Glomerular visceral epithelial cell (primary cell): ENCODE measurements at regions not wholly inside any gene's neighbourhood (a gene's known extent, or its start where the extent isn't known, plus 50 kb on each side); places are given as distances from the start of the nearest gene placed in this dataset.
A peak's percentile ranks its signal among the peaks of the same experiment; 100 is the strongest.

Source experiments
- DNase-seq: peaks from one replicate; pipeline ENCODE4 v3.0.0-alpha.2; 2016; ENCODE audit errors: extremely low spot score

GRCh38 chr9:135340143-135340655, 139.4 kb upstream of the PPP1R26 start:
- no peak for DNase-seq

DNA sequence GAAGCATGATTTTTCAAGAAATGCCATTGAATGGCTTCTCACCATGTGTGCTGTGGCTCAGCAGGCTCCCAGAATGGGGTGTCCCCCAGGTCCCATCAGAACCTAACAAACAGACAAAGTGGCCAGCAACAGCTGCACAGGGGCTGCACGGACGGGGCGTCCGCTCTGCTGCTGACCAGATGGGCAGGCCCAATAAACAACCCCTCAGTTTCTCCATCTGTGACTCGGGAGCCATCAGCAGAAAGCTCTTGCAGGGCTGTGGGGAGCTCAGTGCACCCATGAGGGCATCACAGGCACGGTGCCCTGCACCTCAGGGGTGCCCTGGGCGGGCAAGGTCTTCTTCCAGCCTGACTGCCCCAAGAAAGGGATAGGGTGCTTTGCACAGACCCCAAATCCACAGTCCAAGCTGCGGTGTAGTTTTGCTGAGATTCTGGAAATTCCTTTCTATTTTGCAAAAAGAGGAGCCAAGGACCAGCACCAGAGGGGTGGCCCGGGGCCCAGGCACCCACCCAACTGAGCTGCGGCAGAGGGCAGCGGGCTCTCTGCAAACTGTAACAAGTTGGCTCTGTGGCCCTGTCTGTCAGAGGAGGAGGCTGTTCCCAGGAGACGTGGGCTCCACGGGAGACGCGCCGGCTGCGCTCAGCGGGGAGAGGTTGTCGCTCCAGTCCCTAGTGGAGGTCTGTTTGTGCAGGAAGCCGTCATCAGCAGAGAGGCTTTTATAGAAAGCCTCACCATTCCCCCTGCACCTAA, 138.7 kb upstream of the PPP1R26 start:
- no peak for DNase-seq

GRCh38 chr9:135341612-135342169, 137.9 kb upstream of the PPP1R26 start:
- DNase-seq, result no peak

- no peak for DNase-seq
Observed at GRCh38 chr9:135342206-135343130, 137.1 kb upstream of the PPP1R26 start.

- no peak for DNase-seq
Observed at GRCh38 chr9:135343136-135343535, 136.4 kb upstream of the PPP1R26 start.

- peak; percentile 7 for DNase-seq
Observed at GRCh38 chr9:135343837-135344522, 135.6 kb upstream of the PPP1R26 start.

GRCh38 chr9:135344523-135344901, 135.1 kb upstream of the PPP1R26 start:
- no peak for DNase-seq

- no peak for DNase-seq
Observed at GRCh38 chr9:135344915-135345500, 134.6 kb upstream of the PPP1R26 start.

- no peak for DNase-seq
Observed at GRCh38 chr9:135345775-135346433, 133.7 kb upstream of the PPP1R26 start.

DNA sequence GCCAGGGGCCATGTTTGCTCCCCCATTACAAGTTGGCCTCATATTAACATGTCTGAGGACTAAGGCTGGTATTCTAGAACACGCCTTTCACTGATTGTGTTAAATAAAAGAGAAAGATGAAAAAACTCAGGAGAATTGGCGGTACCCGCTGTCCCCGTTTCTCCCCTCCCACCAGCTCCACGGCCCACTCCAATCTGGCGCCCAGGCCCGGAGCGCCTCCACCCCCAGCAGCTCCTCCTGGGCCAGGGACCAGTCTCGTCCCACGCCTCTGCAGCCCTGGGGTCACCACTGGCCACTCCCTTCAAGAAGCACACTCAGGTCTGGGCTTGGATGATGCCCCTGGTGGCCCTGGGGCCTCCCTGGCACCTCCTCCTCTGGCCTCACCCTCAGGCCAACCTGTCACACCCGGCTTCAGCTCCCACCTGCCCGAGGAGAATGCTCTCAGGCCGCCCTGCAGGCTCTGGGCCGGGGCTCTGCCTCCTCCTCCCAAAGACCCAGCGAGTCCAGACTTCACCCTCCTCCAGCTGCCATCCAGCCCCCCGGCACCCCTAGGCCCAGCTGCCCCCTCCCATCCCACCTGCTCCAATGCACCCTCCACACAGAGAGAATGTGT, 133.0 kb upstream of the PPP1R26 start:
- no peak for DNase-seq

- no peak for DNase-seq
Observed at GRCh38 chr9:135347461-135347860, 132.1 kb upstream of the PPP1R26 start.

- DNase-seq, result no peak
Observed at GRCh38 chr9:135348076-135348787, 131.3 kb upstream of the PPP1R26 start.

- DNase-seq, result no peak
Observed at GRCh38 chr9:135348788-135349150, 130.8 kb upstream of the PPP1R26 start.

DNA sequence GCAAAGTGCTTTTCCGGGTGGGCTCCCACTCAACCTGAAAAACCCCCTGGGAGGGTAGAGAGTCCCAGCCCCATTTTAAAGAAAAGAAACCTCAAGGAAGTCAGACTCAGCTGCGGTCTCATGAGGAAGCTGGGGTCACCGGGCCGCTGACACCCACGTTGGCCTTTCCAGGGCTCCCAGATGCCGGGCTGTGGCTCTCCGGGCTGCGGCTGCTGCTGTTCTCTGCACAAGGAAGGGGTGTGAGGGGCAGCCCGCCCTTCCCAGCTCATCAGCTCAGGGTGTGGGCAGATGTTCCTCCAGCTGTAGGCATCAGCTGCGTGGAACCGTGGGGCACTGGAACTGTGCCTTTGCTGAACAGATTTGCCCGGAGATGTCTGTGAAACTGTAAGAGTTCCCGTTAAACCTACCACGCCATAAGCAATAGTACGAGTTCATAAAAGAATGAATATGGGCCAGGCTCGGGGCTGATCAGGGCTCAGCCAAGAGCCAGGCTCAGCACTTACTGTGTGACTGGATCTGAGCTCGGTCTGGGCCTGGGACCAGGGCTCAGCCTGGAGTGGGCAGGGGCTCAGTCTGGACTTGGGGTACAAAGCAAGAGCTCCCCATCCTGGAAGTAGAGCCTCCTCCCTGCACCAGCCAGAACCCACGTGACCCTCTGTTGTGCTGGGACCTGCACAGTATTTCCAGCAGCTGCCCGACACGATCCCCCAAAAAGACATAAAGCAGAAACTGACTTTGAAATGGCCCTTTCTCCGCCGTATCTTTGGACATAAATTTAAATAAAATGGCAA, 130.2 kb upstream of the PPP1R26 start:
- no peak for DNase-seq

GRCh38 chr9:135350003-135350315, 129.6 kb upstream of the PPP1R26 start:
- no peak for DNase-seq

DNA sequence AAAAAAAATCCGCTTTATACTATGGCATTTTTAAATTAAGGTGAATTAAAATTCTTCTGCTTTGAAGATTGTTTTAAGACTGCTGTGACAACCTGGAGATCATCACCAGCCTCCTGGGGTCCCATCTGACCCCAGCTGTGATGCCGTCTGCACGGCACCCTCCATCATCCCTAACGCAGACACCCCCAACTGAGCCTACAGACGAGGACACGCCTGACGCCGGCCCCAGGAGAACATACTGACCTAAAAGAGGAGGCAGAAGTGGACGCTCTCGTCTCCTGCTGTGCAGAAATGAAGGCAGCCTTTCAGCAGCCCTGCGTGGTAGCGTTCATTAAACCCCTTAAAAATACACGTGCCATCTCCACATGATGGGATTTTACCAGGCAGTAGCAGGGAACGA, 125.6 kb upstream of the PPP1R26 start:
- DNase-seq, result no peak

DNA sequence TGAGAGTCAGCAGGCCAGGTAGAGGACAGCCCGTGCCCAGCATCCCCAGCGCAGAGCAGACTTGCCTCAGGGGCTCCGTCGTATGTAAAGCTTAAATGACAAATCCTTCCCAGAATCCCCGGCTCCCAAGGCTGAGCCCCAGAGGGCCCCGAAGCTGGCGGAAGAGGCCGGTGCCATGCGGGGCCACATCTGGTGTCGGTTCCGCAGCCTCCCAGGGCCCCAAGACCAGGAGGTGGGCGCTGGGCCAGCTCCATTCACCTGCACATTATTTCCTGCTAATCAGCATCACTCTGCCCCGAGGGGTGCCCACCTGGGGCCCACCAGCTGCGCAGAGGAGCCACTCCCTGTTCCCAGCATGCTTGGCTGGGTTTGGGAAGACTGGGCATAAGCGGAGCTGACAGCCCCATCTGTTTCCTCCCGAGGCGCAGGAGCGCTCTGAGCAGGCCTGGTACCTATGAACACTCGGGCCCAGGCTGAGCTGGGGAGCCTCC, 124.0 kb upstream of the PPP1R26 start:
- DNase-seq, result no peak

DNA sequence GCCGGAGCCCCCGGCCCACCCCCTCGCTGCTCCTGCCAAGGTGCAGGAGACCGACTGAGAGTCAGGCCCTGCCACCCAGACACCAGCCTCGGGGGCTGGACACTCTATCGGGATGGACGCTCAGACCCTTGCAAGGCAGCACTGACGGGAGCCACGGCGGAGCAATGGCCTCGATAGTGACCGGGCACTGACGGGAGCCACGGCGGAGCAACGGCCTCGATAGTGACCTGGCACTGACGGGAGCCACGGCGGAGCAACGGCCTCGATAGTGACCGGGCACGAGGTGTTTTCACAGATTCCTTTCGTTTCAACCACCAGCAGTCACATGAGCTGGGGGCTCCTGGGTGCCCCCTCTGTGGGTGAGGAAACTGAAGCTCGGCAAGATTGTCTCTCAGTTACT, 123.6 kb upstream of the PPP1R26 start:
- no peak for DNase-seq

DNA sequence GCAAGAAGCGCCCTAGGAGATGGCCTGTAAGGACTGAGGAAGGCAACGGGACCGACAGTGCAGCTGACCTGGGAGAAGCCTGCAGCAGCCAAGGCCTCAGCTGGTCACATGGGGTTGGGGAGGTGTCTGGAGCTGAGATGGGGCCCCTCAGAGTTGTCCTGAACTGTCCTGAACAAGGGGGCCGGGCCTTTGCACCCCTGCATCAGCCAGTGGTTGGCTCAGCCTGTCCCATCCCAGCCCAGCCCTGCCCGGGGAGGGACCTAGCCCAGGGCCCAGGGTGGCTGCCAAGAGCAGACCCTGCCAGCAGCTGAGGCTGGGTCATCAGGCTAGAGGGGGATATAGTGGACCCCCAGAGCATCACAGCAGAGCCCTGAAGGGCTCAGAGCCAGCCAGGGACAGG, 122.8 kb upstream of the PPP1R26 start:
- DNase-seq, result no peak
